ENCODE measurements at regions not wholly inside any gene's neighbourhood (a gene's known extent, or its start where the extent isn't known, plus 50 kb on each side); places are given as distances from the start of the nearest gene placed in this dataset.

GRCh38 chr19:27652796-27653195, 1560.2 kb downstream of the UQCRFS1 start:
- TF ChIP-seq, protein P1, sequence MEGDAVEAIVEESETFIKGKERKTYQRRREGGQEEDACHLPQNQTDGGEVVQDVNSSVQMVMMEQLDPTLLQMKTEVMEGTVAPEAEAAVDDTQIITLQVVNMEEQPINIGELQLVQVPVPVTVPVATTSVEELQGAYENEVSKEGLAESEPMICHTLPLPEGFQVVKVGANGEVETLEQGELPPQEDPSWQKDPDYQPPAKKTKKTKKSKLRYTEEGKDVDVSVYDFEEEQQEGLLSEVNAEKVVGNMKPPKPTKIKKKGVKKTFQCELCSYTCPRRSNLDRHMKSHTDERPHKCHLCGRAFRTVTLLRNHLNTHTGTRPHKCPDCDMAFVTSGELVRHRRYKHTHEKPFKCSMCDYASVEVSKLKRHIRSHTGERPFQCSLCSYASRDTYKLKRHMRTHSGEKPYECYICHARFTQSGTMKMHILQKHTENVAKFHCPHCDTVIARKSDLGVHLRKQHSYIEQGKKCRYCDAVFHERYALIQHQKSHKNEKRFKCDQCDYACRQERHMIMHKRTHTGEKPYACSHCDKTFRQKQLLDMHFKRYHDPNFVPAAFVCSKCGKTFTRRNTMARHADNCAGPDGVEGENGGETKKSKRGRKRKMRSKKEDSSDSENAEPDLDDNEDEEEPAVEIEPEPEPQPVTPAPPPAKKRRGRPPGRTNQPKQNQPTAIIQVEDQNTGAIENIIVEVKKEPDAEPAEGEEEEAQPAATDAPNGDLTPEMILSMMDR (IDR thresholded peaks at IDR 0.05; ENCODE audit: low read depth, low read length): no peak
- no peak for DNase-seq (ENCODE audit: extremely low read depth, low read depth)

DNA sequence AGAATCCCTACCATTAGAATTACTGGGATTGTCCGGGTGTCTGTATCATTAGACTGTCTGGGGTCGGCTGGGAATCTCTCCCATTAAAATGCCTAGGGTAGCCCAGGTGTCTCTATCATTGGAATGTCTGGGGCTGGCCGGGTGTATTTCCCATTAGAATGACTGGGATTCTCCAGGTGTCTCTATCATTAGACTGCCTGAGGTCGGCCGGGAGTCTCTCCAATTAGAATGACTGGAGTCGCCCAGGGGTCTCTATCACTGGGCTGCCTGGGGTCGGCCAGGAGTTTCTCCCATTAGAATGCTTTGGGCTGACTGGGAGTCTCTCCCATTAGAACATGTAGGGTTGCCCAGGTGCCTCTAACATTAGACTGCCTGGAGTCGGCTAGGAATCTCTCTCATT, 1560.7 kb downstream of the UQCRFS1 start:
- no peak for DNase-seq (ENCODE audit: extremely low read depth, low read depth)
- TF ChIP-seq, protein P1 (IDR thresholded peaks at IDR 0.05; ENCODE audit: low read depth, low read length): no peak

DNA sequence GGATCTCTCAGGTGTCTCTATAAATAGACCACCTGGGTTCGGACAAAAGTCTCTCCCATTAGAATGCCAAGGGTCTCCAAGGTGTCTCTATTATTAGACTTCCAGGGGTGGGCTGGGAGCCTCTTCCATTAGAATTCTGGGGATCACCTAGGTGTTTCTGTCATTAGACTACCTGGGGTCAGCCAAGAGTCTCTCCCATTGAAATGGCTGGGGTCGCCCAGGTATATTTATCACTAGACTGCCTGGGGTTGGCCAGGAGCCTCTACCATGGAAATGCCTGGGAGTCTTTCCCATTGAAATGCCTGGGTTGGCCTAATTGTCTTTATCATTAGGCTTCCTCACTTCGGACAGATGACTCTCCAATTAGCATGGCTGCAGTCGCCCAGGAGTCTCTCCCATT, 1565.5 kb downstream of the UQCRFS1 start:
- TF ChIP-seq, protein P1 (IDR thresholded peaks at IDR 0.05; ENCODE audit: low read depth, low read length): no peak
- no peak for DNase-seq (ENCODE audit: extremely low read depth, low read depth)

- TF ChIP-seq, protein P1 (IDR thresholded peaks at IDR 0.05; ENCODE audit: low read depth, low read length): no peak
- no peak for DNase-seq (ENCODE audit: extremely low read depth, low read depth)
Measured at GRCh38 chr19:27635401-27635800, 1577.5 kb downstream of the UQCRFS1 start.

GRCh38 chr19:27618006-27618405, 1594.9 kb downstream of the UQCRFS1 start:
- no peak for DNase-seq (ENCODE audit: extremely low read depth, low read depth)

GRCh38 chr19:27580906-27581305, 1632.0 kb downstream of the UQCRFS1 start:
- TF ChIP-seq, protein P1 (IDR thresholded peaks at IDR 0.05; ENCODE audit: low read depth, low read length): no peak
- DNase-seq (ENCODE audit: extremely low read depth, low read depth): no peak

More at GRCh38 chr19:27618006-27618405, 1594.9 kb downstream of the UQCRFS1 start:
- TF ChIP-seq, protein P1 (IDR thresholded peaks at IDR 0.05; ENCODE audit: low read depth, low read length): no peak

Measured in AG09319 (cell line).